ENCODE measurements at regions not wholly inside any gene's neighbourhood (a gene's known extent, or its start where the extent isn't known, plus 50 kb on each side); places are given as distances from the start of the nearest gene placed in this dataset.
"Not testable (repeated sequence)": the region's sequence is repeated elsewhere in the genome, so short reads cannot be mapped to it uniquely, and the experiment has no call there.

DNA sequence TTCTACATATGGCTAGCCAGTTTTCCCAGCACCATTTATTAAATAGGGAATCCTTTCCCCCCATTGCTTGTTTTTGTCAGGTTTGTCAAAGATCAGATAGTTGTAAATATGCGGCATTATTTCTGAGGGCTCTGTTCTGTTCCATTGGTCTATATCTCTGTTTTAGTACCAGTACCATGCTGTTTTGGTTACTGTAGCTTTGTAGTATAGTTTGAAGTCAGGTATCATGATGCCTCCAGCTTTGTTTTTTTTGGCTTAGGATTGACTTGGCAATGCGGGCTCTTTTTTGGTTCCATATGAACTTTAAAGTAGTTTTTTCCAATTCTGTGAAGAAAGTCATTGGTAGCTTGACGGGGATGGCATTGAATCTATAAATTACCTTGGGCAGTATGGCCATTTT, 60.0 kb upstream of the GPC3 start:
- ATAC-seq; intact Hi-C loops (cut with DNase I, micrococcal nuclease); DNase-seq: not testable (repeated sequence)

DNA sequence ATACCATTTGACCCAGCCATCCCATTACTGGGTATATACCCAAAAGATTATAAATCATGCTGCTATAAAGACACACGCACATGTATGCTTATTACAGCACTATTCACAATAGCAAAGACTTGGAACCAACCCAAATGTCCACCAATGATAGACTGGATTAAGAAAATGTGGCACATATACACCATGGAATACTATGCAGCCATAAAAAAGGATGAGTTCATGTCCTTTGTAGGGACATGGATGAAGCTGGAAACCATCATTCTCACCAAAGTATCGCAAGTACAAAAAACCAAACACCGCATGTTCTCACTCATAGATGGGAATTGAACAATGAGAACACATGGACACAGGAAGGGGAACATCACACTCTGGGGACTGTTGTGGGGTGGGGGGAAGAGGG, 81.7 kb upstream of the GPC3 start:
- intact Hi-C loops (cut with DNase I, micrococcal nuclease); DNase-seq; ATAC-seq: not testable (repeated sequence)

DNA sequence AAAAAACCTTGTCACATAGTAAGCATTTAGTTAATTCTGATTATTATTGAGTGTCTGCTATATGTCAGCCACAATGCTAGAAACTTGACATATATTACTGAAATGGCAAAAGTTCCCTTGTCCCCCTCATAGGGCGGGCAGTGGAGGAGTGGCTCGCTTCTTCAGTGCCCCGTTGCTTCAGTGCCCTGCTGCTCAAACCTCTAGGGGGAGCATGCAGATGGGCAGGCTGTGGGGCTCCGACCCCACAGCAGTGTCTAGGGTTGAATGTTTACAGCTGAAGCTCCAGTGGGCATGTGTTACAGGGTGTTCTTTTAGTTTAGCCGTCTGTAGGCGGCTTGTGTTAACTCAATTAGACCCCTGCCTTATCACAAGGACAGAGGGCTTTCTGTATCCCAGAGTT, 86.5 kb upstream of the GPC3 start:
- ATAC-seq; DNase-seq; intact Hi-C loops (cut with DNase I, micrococcal nuclease): not testable (repeated sequence)

DNA sequence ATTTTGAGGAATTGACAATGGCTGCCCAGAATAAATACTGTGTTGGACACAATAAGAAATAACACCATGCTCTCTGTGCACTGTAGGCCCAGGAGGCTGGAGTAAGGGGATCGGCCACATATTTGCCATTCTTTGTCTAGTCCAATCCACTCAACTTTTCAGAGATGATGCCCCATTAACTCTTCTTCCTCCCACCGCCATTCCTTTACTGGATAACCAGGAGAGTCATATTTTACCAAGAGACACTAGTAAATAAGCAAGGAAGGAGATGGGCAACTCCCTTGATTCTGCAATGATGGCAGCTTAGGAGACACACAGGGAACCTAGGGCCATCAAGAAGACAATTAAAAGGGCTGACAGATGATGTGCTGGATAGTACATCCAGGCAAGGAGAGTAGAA, 87.9 kb upstream of the GPC3 start:
- DNase-seq (no peak), ATAC-seq (no peak)
- intact Hi-C loops (cut with DNase I, micrococcal nuclease), result no loop called here

DNA sequence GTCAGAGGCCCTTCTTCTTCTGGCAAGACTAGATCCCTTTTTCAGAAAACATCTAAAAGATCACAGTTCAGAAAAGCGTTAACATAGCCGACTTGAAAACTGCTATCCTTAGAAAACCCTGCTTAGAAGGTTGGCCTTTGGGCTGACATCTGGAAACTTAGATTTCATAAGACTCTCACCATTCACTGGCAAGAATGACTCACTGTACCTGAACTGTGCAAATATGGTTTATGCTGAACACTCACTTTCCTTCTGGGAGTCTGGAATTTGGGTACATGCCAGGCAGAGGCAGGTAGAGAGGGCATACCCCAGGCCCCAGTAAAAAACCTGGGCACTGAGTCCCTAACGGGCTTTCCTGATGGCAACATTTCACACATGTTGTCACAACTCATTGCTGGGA, 88.8 kb upstream of the GPC3 start:
- no peak for DNase-seq
- intact Hi-C loops (cut with DNase I, micrococcal nuclease), result no loop called here
- no peak for ATAC-seq

DNA sequence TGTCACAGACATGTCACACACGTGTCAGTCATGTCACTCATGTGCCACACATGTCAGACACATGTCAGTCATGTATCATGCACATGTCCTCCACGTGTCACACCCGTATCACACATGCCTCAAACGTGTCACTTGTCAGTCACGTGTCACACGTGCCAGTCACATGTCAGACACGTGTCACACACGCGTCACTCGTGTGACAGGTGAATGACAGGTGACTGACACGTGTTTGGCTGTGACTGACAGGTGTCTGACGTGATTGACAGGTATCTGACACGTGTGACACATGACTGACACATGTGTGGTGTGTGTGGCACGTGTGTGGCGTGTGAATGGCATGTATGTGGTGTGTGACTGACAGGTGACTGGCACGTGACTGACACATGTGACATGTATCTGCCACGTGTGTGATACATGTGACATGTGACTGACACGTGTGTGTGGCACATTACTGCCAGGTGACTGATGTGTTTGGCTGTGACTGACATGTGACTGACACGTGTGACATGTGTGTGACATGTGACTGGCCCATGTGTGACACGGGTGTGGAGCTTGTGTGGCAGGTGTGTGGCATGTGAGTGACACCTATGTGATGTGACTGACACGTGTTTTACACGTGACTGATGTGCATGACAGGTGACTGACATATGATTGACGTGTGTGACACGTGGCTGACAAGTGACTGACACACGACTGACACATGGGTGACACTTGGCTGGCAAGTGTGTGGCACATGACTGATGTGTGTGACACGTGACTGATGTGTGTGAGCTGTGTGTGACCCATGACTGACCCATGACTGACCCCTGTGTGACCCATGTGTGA, 90.7 kb upstream of the GPC3 start:
- ATAC-seq (no peak), DNase-seq (no peak)
- intact Hi-C loops (cut with DNase I, micrococcal nuclease), result no loop called here

DNA sequence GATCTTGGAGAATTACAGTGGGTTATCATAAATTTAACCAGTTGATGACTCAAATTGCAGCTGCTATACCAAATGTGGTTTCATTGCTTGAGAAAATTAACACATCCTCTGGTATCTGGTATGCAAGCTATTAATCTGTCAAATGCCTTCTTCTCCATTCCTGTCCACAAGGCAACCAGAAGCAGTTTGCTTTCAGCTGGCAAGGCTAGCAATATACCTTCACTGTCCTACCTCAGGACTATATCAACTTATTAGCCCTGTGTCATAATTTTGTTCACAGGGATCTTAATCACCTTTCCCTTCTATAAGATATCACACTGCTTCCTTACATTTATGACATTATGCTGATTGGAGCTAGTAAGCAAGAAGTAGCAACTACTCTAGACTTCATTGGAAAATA, 110.0 kb upstream of the GPC3 start:
- DNase-seq, result no peak
- ATAC-seq, result no peak
- intact Hi-C loops (cut with DNase I, micrococcal nuclease), result no loop called here

DNA sequence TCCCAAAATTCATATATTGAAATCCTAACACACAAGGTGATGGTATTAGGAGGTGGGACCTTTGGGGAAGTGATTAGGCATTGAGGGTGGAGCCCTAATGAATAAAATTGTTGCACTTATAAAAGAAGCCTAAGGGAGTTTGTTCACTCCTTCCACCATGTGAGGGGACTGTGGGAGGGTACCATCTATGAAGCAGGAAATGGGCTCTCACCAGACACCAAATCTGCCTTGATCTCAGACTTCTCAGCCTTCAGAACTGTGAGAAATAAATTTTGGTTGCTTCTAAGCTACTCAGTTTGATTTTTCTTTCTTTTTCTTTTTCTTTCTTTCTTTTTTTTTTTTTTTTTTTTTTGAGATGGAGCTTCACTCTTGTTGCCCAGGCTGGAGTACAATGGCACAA, 116.2 kb upstream of the GPC3 start:
- DNase-seq (no peak), ATAC-seq (no peak)
- intact Hi-C loops (cut with DNase I, micrococcal nuclease), result no loop called here

DNA sequence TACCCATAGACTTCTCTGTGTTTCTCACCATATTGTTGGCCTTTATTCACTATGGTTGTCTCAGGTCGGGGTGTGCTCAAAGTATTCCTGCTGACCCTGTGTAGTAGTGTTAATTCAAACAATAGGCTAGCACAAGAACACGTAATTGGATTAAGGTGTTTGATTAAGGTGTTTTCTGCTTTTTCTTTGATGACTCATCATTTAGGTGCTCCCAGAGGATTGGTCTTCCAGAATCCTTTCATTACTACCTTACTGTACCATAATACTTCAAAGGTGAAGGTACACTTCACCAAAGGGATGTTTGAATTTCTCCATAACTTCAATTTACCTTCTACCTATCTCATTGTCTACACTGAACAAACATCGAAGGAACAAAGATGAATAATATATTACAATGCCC, 121.7 kb upstream of the CCDC160 start:
- intact Hi-C loops (cut with DNase I, micrococcal nuclease), result no loop called here
- no peak for DNase-seq
- no peak for ATAC-seq

DNA sequence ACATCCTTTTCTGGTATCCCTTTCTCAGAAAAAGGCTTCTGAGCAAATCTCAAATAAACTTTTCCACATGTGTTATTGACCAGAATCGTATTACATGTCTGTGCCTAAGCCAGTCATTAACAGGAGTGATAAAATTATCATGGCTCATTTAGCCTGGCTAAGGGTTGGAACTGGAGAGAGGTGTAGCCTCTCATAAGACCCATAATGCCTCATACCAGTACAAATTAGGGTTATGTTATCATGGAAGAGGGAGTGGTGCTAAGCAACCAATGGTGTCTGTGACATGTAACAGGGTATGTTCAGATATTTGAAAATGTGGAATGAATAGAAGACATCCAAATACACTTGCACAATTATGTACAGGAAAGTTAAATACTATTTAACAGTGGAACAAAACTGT, 99.6 kb upstream of the CCDC160 start:
- ATAC-seq (no peak), DNase-seq (no peak)
- intact Hi-C loops (cut with DNase I, micrococcal nuclease), result no loop called here

DNA sequence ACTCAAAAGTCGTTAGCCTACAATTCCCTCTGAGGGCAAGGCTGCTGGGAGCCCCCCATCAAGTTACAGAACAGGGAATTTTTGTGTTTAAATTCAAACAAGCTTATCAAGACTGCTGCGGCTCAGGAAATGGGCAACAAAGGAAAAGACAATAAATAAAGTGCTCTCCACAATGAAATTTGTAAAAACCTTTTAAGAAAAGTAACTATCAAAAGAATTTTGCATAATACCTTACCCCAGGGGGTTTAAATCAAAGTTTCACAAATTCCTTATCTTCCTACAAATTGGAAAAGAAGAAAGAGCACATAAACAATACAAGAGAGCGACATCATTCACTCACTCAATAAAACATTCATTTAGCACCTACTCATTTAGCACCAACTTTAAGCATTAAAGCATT, 97.9 kb upstream of the CCDC160 start:
- ATAC-seq (no peak), DNase-seq (no peak)
- intact Hi-C loops (cut with DNase I, micrococcal nuclease), result no loop called here

DNA sequence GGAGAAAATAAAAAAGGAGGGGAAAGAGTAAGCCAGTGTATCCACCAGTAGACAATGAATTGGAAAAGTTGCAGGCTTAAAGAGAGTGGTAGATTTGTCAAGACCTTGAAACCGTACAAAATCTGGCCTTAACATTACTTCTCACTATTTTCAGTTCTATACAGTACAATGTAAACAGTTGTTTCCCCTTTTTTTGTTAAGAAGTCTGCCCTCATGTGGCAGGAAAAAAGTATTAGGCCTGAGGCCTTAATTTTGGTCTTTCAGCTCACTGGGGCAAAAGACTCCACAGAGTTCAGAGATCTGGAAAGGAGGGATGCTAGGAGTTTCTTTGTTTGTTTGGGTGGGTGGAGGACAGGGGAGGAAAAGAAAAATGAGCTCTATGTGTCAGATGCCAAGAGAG, 92.8 kb upstream of the CCDC160 start:
- intact Hi-C loops (cut with DNase I, micrococcal nuclease), result no loop called here
- DNase-seq, result no peak
- ATAC-seq, result no peak

DNA sequence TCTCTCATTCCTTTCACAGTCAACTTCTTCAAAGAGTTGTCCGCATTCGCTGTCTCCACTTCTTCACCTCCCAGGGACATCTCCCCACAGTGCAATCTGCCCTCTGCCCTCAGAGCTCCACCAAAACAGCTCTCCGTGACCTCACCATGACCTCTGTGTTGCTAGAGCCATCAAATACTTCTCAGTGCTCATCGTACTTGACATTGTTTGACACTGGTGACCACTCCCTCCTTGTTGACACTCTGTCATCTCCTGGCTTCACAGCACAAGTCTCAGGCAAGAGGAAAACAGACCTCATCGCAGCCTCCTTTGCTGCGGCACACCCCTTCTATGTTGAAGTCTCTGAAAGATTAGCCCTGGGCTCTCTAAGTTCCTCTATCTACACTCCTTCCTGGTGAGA, 90.5 kb upstream of the CCDC160 start:
- no peak for ATAC-seq
- intact Hi-C loops (cut with DNase I, micrococcal nuclease), result no loop called here

DNA sequence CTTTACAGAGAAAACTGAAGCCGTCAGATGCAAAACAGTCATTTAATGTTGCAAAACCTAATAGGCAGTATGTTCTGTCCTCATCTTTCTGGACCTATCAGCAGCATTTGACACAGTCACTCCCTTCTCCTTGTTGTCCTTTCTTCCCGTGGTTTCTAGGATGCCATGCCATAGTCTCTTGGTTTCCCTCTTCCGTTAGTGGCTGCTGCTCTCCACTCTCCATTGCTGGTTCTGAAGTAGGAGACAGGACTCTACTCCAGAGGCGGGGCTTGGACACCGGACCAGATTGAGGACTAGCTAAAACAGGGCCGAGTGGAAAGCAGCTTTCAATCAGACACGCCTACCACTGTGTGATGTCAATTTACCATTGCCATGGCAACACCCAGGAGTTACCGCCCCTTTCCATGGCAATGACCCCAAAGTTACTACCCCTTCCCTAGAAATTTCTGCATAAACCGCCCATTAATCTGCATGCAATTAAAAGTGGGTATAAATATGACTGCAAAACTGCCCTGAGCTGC, 88.8 kb upstream of the CCDC160 start:
- intact Hi-C loops (cut with DNase I, micrococcal nuclease), result no loop called here
- DNase-seq (no peak), ATAC-seq (no peak)

More for the DNA sequence above, 90.5 kb upstream of the CCDC160 start:
- DNase-seq, result no peak

DNA sequence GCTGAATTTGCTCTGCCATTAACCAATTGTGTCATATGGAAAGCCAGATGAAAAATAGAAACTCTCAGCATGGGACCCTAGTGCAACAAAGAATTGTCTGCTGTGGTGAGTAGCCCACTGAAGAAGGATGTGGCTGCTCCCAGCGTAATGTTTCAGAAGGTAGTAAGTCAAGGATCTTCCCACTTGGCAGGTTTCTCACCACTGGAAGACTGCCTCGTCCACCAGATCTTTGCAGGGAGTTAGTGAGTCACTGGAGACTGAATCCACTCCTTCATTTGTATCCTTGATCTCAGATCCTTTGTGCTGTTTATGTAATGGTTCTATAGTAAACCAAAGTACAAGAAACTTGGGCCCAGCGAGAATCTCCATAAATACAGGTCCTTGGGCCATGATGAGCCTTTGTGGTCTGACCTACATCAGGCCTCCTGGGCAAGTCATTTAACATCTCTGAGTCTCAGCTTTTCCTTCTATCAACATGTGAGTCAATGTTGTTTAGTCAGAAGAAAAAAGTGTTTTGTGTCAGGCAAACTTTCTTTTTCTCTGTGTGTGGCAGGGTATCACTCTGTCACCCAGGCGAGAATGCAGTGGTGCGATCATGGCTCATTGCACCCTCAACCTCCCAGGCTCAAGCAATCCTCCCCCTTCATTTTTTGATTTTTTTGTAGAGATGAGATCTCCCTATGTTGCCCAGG, 78.0 kb upstream of the CCDC160 start:
- intact Hi-C loops (cut with DNase I, micrococcal nuclease), result no loop called here
- no peak for DNase-seq
- ATAC-seq, result no peak

DNA sequence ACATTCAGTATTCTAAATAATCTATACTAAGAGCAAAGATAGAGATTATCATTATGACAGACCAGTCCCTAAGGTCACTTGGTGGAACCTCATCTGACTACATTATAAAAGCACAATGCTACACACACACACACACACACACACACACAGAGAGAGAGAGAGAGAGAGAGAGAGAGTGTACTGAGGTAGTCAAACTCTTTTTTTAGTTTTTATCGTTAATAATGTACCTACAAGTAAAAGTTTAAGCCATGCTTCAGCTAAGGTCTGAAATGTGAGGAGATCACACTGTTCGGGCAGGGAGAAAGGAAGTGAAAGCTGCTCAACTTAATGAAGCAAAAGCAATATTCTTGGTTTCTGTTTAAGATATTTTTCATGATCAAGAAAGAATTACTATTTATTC, 75.8 kb upstream of the CCDC160 start:
- intact Hi-C loops (cut with DNase I, micrococcal nuclease), result no loop called here
- no peak for ATAC-seq
- DNase-seq, result no peak

DNA sequence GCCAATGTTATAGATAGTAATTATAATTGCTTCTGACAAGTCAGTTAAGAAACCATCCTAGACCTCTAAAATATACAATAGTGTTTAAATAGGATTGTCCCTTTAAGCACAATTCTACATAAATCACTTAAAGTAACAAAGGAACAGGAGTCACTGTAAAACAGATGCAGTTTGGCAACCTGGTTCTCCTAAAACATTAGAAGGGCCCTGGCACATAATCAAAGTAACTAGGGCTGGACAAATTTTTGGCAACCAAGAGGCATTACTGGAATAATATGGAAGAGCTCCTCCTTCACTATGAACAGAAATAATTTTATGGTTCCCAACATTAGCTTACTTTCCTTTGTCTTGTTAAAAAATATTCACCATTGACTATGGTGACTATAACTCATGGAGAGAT, 75.0 kb upstream of the CCDC160 start:
- intact Hi-C loops (cut with DNase I, micrococcal nuclease), result no loop called here
- no peak for ATAC-seq
- no peak for DNase-seq

DNA sequence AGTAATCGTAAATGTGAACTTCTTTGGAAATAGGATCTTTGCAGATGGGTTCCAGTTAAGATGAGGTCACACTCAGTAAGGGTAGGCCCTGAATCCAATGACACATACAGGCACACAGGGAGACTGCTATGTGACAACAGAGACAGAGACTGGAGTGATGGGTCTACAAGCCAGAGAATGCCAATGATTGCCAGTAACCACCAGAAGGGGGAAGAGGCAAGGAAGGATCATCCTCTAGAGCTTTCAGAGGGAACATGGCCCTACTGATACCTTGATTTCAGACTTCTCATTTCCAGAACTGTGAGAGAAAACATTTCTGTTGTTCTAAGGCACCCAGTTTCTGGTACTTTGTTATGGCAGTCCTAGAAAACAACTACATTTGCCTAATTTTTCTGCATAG, 73.1 kb upstream of the CCDC160 start:
- intact Hi-C loops (cut with DNase I, micrococcal nuclease), result no loop called here
- ATAC-seq (no peak), DNase-seq (no peak)

DNA sequence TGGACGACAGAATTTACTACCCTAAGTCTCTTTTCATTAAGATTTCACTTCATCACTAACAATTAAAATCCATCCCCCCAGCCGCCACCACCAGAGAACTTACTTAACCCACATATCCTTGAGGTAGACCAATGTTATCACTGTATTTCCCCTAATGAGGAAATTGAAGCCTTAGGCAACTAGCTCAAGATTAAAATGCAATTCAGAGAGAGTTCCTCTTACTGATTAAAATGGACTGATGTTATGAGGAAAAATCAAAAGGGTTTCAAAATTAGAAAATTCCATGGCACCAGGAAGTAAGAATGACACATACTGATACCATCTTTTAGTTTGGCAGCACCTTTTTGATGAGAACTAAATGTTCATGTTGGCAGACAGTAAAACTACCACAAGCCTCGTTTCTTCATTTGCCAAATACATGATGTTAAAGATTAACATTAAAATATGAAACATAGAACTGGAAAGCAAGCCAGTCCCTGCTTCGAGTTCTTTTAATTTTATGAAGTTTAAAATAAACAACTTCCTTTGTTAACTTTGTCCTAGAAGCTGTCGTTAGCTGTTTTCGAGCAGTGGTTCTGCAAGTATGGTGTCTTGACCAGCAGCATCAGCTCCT, 69.3 kb upstream of the CCDC160 start:
- DNase-seq (no peak), ATAC-seq (no peak)
- intact Hi-C loops (cut with DNase I, micrococcal nuclease), result no loop called here
